HG03135 (cell line): ENCODE measurements at regions not wholly inside any gene's neighbourhood (a gene's known extent, or its start where the extent isn't known, plus 50 kb on each side); places are given as distances from the start of the nearest gene placed in this dataset.
"Not testable (repeated sequence)": the region's sequence is repeated elsewhere in the genome, so short reads cannot be mapped to it uniquely, and the experiment has no call there.

Source experiments
- ATAC-seq: cut with Tn5 transposase; IDR thresholded peaks from one replicate; pipeline ENCODE4 v1.9.1; 2021; ENCODE audit warnings: mild to moderate bottlenecking, moderate library complexity; ENCODE audit not compliant: unreplicated experiment

GRCh38 chr13:38415233-38415632, 65.6 kb downstream of the UFM1 start:
- ATAC-seq = peak; percentile 98

GRCh38 chr13:38417241-38417640, 67.6 kb downstream of the UFM1 start:
- ATAC-seq = no peak

GRCh38 chr13:38417727-38418126, 68.1 kb downstream of the UFM1 start:
- ATAC-seq = peak; percentile 35

- no peak for ATAC-seq
Observed at GRCh38 chr13:38418286-38418685, 68.6 kb downstream of the UFM1 start.

- peak; percentile 33 for ATAC-seq
Observed at GRCh38 chr13:38419312-38419873, 69.7 kb downstream of the UFM1 start.

- no peak for ATAC-seq
Observed at GRCh38 chr13:38421590-38422560, 72.2 kb downstream of the UFM1 start.

GRCh38 chr13:38429916-38430315, 80.3 kb downstream of the UFM1 start:
- no peak for ATAC-seq

GRCh38 chr13:38430796-38431195, 81.1 kb downstream of the UFM1 start:
- no peak for ATAC-seq

- no peak for ATAC-seq
Observed at GRCh38 chr13:38440666-38441065, 91.0 kb downstream of the UFM1 start.

GRCh38 chr13:38444904-38445303, 95.3 kb downstream of the UFM1 start:
- no peak for ATAC-seq

- ATAC-seq = no peak
Observed at GRCh38 chr13:38452656-38453055, 103.0 kb downstream of the UFM1 start.

GRCh38 chr13:38462605-38463004, 113.0 kb downstream of the UFM1 start:
- ATAC-seq = no peak

- no peak for ATAC-seq
Observed at GRCh38 chr13:38463048-38463447, 113.4 kb downstream of the UFM1 start.

GRCh38 chr13:38472411-38472810, 122.8 kb downstream of the UFM1 start:
- not testable (repeated sequence) for ATAC-seq

GRCh38 chr13:38473305-38473704, 123.7 kb downstream of the UFM1 start:
- no peak for ATAC-seq

GRCh38 chr13:38477676-38478075, 128.0 kb downstream of the UFM1 start:
- ATAC-seq = no peak

- no peak for ATAC-seq
Observed at GRCh38 chr13:38483623-38484022, 134.0 kb downstream of the UFM1 start.

GRCh38 chr13:38490657-38491056, 141.0 kb downstream of the UFM1 start:
- no peak for ATAC-seq

GRCh38 chr13:38494445-38494844, 144.8 kb downstream of the UFM1 start:
- ATAC-seq = no peak

- no peak for ATAC-seq
Observed at GRCh38 chr13:38496917-38497316, 147.3 kb downstream of the UFM1 start.

- ATAC-seq = no peak
Observed at GRCh38 chr13:38498271-38498670, 148.6 kb downstream of the UFM1 start.

GRCh38 chr13:38514575-38514974, 164.9 kb downstream of the UFM1 start:
- ATAC-seq = no peak
